ENCODE measurements at regions not wholly inside any gene's neighbourhood (a gene's known extent, or its start where the extent isn't known, plus 50 kb on each side); places are given as distances from the start of the nearest gene placed in this dataset.
"Not testable (repeated sequence)": the region's sequence is repeated elsewhere in the genome, so short reads cannot be mapped to it uniquely, and the experiment has no call there.

GRCh38 chr18:67131498-67131897 is 385.0 kb downstream of the DSEL start:
- DNase-seq, result no peak

GRCh38 chr18:67126751-67127150 is 389.8 kb downstream of the DSEL start:
- not testable (repeated sequence) for DNase-seq

- no peak for DNase-seq
These were observed 392.6 kb downstream of the DSEL start for GRCh38 chr18:67123901-67124300.

- no peak for DNase-seq
These were observed 398.7 kb downstream of the DSEL start for GRCh38 chr18:67117804-67118203.

GRCh38 chr18:67109535-67109934 is 407.0 kb downstream of the DSEL start:
- DNase-seq, result no peak

- no peak for DNase-seq
These were observed 407.6 kb downstream of the DSEL start for GRCh38 chr18:67108894-67109293.

GRCh38 chr18:67104700-67105284 is 411.7 kb downstream of the DSEL start:
- DNase-seq, result peak; percentile 8

- DNase-seq, result no peak
These were observed 422.4 kb downstream of the DSEL start for GRCh38 chr18:67094123-67094522.

- no peak for DNase-seq
These were observed 424.4 kb downstream of the DSEL start for GRCh38 chr18:67092141-67092540.

- no peak for DNase-seq
These were observed 434.9 kb downstream of the DSEL start for GRCh38 chr18:67081482-67082211.

GRCh38 chr18:67080601-67081000 is 435.9 kb downstream of the DSEL start:
- no peak for DNase-seq

- DNase-seq, result no peak
These were observed 442.2 kb downstream of the DSEL start for GRCh38 chr18:67074309-67074708.

GRCh38 chr18:67072791-67073190 is 443.7 kb downstream of the DSEL start:
- DNase-seq, result no peak

- no peak for DNase-seq
These were observed 447.9 kb downstream of the DSEL start for GRCh38 chr18:67068608-67069007.

- DNase-seq, result no peak
These were observed 443.4 kb upstream of the CDH19 start for GRCh38 chr18:67047334-67047733.

- no peak for DNase-seq
These were observed 439.4 kb upstream of the CDH19 start for GRCh38 chr18:67043276-67043675.

- no peak for DNase-seq
These were observed 437.4 kb upstream of the CDH19 start for GRCh38 chr18:67041334-67041733.

- DNase-seq, result no peak
These were observed 431.1 kb upstream of the CDH19 start for GRCh38 chr18:67035026-67035425.

- no peak for DNase-seq
These were observed 419.2 kb upstream of the CDH19 start for GRCh38 chr18:67023059-67023458.

GRCh38 chr18:67010919-67011318 is 407.0 kb upstream of the CDH19 start:
- DNase-seq, result no peak

GRCh38 chr18:67007999-67008398 is 404.1 kb upstream of the CDH19 start:
- no peak for DNase-seq

GRCh38 chr18:67007085-67007484 is 403.2 kb upstream of the CDH19 start:
- no peak for DNase-seq

- DNase-seq, result no peak
These were observed 397.2 kb upstream of the CDH19 start for GRCh38 chr18:67001052-67001451.

- no peak for DNase-seq
These were observed 395.1 kb upstream of the CDH19 start for GRCh38 chr18:66999003-66999402.

- no peak for DNase-seq
These were observed 391.4 kb upstream of the CDH19 start for GRCh38 chr18:66995270-66995669.
